ENCODE measurements at regions not wholly inside any gene's neighbourhood (a gene's known extent, or its start where the extent isn't known, plus 50 kb on each side); places are given as distances from the start of the nearest gene placed in this dataset.
"Not testable (repeated sequence)": the region's sequence is repeated elsewhere in the genome, so short reads cannot be mapped to it uniquely, and the experiment has no call there.

DNA sequence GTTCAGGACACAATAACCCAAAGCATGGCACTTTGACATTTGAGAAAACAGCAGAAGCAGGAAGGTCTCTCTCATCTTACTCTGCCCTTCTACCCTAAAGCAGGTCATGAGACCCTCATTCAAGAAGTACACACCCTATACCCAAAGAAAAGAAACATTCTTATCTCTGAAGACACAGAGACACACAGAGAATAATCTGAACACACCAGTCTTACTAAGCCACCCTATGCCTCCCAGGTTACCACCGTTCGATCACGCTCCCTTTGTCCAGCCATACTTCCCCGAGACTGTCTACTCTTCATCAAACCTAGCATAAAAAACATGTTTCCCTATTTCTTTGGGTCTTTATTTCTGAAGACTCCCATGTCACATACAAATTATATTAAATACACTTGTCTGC is 66.5 kb upstream of the ANKRD10 start:
- Histone ChIP-seq H3K27ac (ENCODE audit: low read depth, low read length) (no peak overlapping the region), H3K9me3 (ENCODE audit: low read depth, low read length) (no peaks in the 10 kb centered on the region), H2AFZ (ENCODE audit: low read length) (no peak overlapping the region), H3K27me3 (ENCODE audit: insufficient read depth, low read length) (peaks cover 11% of the 10 kb centered on the region), H3K4me2 (ENCODE audit: insufficient read depth, low read length) (no peak overlapping the region), H3K79me2 (ENCODE audit: insufficient read depth, low read length) (no peaks in the 10 kb centered on the region), H3K4me1 (ENCODE audit: insufficient read depth, low read length) (no peaks in the 10 kb centered on the region), H3K4me3 (ENCODE audit: insufficient read depth, low read length) (no peak overlapping the region), H4K20me1 (ENCODE audit: insufficient read depth, low read length) (no peaks in the 10 kb centered on the region), H3K36me3 (ENCODE audit: insufficient read depth, low read length) (no peaks in the 10 kb centered on the region)
- no peak for DNase-seq (ENCODE audit: insufficient read length, low spot score, missing footprints)
- TF ChIP-seq, protein P1, sequence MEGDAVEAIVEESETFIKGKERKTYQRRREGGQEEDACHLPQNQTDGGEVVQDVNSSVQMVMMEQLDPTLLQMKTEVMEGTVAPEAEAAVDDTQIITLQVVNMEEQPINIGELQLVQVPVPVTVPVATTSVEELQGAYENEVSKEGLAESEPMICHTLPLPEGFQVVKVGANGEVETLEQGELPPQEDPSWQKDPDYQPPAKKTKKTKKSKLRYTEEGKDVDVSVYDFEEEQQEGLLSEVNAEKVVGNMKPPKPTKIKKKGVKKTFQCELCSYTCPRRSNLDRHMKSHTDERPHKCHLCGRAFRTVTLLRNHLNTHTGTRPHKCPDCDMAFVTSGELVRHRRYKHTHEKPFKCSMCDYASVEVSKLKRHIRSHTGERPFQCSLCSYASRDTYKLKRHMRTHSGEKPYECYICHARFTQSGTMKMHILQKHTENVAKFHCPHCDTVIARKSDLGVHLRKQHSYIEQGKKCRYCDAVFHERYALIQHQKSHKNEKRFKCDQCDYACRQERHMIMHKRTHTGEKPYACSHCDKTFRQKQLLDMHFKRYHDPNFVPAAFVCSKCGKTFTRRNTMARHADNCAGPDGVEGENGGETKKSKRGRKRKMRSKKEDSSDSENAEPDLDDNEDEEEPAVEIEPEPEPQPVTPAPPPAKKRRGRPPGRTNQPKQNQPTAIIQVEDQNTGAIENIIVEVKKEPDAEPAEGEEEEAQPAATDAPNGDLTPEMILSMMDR (IDR thresholded peaks at IDR 0.05; ENCODE audit: extremely low read depth, low read depth, low read length), result no peak

DNA sequence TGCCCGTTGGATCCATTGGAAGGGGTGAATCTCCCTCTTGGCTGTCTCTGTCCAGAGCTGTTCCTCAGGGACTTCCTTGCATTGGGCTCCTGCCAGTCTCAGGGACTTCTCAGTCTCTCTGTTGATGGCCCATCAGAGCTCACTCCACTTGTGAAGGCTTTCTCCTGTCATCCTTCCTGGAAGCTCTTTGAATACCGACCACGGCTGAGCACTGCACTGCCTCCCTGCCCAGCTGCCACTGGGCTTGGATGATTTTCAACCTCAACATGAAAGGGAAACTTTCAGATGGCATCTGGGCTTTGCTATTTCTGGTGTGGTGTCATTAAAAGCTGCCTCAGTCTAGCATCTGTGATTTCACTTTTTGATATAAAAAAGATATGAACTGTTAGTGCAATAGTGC is 66.1 kb upstream of the ANKRD10 start:
- DNase-seq (ENCODE audit: insufficient read length, low spot score, missing footprints), result no peak
- no peak overlapping the region for H3K4me2 ChIP-seq (ENCODE audit: insufficient read depth, low read length)
- H3K27ac ChIP-seq (ENCODE audit: low read depth, low read length), result no peak overlapping the region
- no peak overlapping the region for H3K4me3 ChIP-seq (ENCODE audit: insufficient read depth, low read length)
- H2AFZ ChIP-seq (ENCODE audit: low read length), result no peak overlapping the region
- H3K4me1 ChIP-seq (ENCODE audit: insufficient read depth, low read length), result no peaks in the 10 kb centered on the region
- no peaks in the 10 kb centered on the region for H3K79me2 ChIP-seq (ENCODE audit: insufficient read depth, low read length)
- TF ChIP-seq, protein P1 (IDR thresholded peaks at IDR 0.05; ENCODE audit: extremely low read depth, low read depth, low read length), result no peak
- no peaks in the 10 kb centered on the region for H3K9me3 ChIP-seq (ENCODE audit: low read depth, low read length)
- peaks cover 9% of the 10 kb centered on the region for H3K27me3 ChIP-seq (ENCODE audit: insufficient read depth, low read length)
- no peaks in the 10 kb centered on the region for H3K36me3 ChIP-seq (ENCODE audit: insufficient read depth, low read length)
- no peaks in the 10 kb centered on the region for H4K20me1 ChIP-seq (ENCODE audit: insufficient read depth, low read length)

- H3K36me3 ChIP-seq (ENCODE audit: insufficient read depth, low read length); H3K4me3 ChIP-seq (ENCODE audit: insufficient read depth, low read length); H3K79me2 ChIP-seq (ENCODE audit: insufficient read depth, low read length); H3K4me1 ChIP-seq (ENCODE audit: insufficient read depth, low read length); H3K9me3 ChIP-seq (ENCODE audit: low read depth, low read length); H4K20me1 ChIP-seq (ENCODE audit: insufficient read depth, low read length); H3K27ac ChIP-seq (ENCODE audit: low read depth, low read length); DNase-seq (ENCODE audit: insufficient read length, low spot score, missing footprints); H2AFZ ChIP-seq (ENCODE audit: low read length); H3K4me2 ChIP-seq (ENCODE audit: insufficient read depth, low read length): not testable (repeated sequence)
- peaks cover 10% of the 10 kb centered on the region for H3K27me3 ChIP-seq (ENCODE audit: insufficient read depth, low read length)
Observed at GRCh38 chr13:110979149-110979548, 64.3 kb upstream of the ANKRD10 start.

- Histone ChIP-seq H2AFZ (ENCODE audit: low read length) (no peak overlapping the region), H3K36me3 (ENCODE audit: insufficient read depth, low read length) (no peaks in the 10 kb centered on the region), H3K27ac (ENCODE audit: low read depth, low read length) (no peak overlapping the region), H3K4me3 (ENCODE audit: insufficient read depth, low read length) (no peak overlapping the region), H3K4me2 (ENCODE audit: insufficient read depth, low read length) (no peak overlapping the region), H4K20me1 (ENCODE audit: insufficient read depth, low read length) (no peaks in the 10 kb centered on the region), H3K79me2 (ENCODE audit: insufficient read depth, low read length) (no peaks in the 10 kb centered on the region), H3K4me1 (ENCODE audit: insufficient read depth, low read length) (no peaks in the 10 kb centered on the region), H3K27me3 (ENCODE audit: insufficient read depth, low read length) (peaks cover 11% of the 10 kb centered on the region), H3K9me3 (ENCODE audit: low read depth, low read length) (no peaks in the 10 kb centered on the region)
- TF ChIP-seq, protein P1 (IDR thresholded peaks at IDR 0.05; ENCODE audit: extremely low read depth, low read depth, low read length), result no peak
- no peak for DNase-seq (ENCODE audit: insufficient read length, low spot score, missing footprints)
Observed at GRCh38 chr13:110978390-110978789, 63.5 kb upstream of the ANKRD10 start.

Measured in osteoblast (primary cell).